GM12878 (cell line): ENCODE measurements at regions not wholly inside any gene's neighbourhood (a gene's known extent, or its start where the extent isn't known, plus 50 kb on each side); places are given as distances from the start of the nearest gene placed in this dataset.

Experiments used
- ATAC-seq: fragments of 200-7000 bp; cut with Tn5 transposase; 3 replicates; pipeline ENCODE4 v1.9.1; 2020; ENCODE audit warnings: mild to moderate bottlenecking, moderate library complexity
- BruUV-seq: library from RNA; stranded (reverse); fragments of 400-500 nt; replicated peaks from 2 replicates; lab custom pipeline; 2021; lab: Mats Ljungman, UMichigan
- CTCF ChIA-PET: fragments of 300-600 bp; sonication (Branson Sonifier 250); formaldehyde crosslinking; extraction: SDS; loops from one replicate; lab custom pipeline; 2021; ENCODE audit warnings: inconsistent platforms; lab: Yijun Ruan, JAX
- POLR2A ChIA-PET: fragments of 350-600 bp; formaldehyde crosslinking; extraction: SDS; loops from one replicate; lab custom pipeline; 2021; ENCODE audit warnings: inconsistent platforms; lab: Charles Lee
- RAD21 ChIA-PET: fragments of 300-600 bp; sonication (Branson Sonifier 250); formaldehyde crosslinking; loops from one replicate; lab custom pipeline; 2023; ENCODE audit warnings: antibody characterized with exemption; ENCODE audit not compliant: unreplicated experiment; lab: Charles Lee
- SMC1A ChIA-PET: fragments of 300-600 bp; sonication (Branson Sonifier 250); formaldehyde crosslinking; loops from one replicate; lab custom pipeline; 2023; ENCODE audit not compliant: unreplicated experiment, uncharacterized antibody; lab: Charles Lee
- DNase-seq: peaks from one replicate; pipeline ENCODE4 v3.0.0-alpha.2; 2011; ENCODE audit warnings: low read depth, low spot score
- FAIRE-seq: peaks from 3 replicates; lab custom pipeline; 2011; peaks lifted over from hg19 to GRCh38; lab: Jason Lieb, UNC
- H2AFZ ChIP-seq: 2 replicates; pipeline ENCODE4 v1.6.0; 2011; ENCODE audit warnings: low read depth, low read length, control low read depth; ENCODE audit not compliant: control insufficient read depth
- H3K27ac ChIP-seq: 2 replicates; pipeline ENCODE4 v1.5.1; 2011; ENCODE audit warnings: control low read depth; ENCODE audit not compliant: control insufficient read depth, insufficient read depth
- H3K27me3 ChIP-seq, 2 experiments: replicated peaks in 1 of 2; 2 replicates each; pipeline versions ENCODE4 v1.6.0 to v1.6.1; 2011; ENCODE audit warnings: low read length in 1 of 2; ENCODE audit not compliant: control insufficient read depth in 2 of 2, insufficient read depth in 2 of 2
- H3K36me3 ChIP-seq, 2 experiments: 2 replicates each; pipeline ENCODE4 v1.5.1; 2011; ENCODE audit warnings: low read length in 1 of 2; ENCODE audit not compliant: control insufficient read depth in 2 of 2, insufficient read depth in 2 of 2
- H3K4me1 ChIP-seq: 2 replicates; pipeline ENCODE4 v1.6.1; 2011; ENCODE audit warnings: mild to moderate bottlenecking, low read length, moderate library complexity, mixed read lengths; ENCODE audit not compliant: control insufficient read depth, insufficient read depth
- H3K4me2 ChIP-seq: 2 replicates; pipeline ENCODE4 v1.6.0; 2011; ENCODE audit warnings: control low read depth; ENCODE audit not compliant: control insufficient read depth, insufficient read depth
- H3K4me3 ChIP-seq: fragments of 200-600 bp; sonication (generic); 2 replicates; pipeline ENCODE4 v1.5.1; 2016
- H3K79me2 ChIP-seq: 2 replicates; pipeline ENCODE4 v1.6.0; 2011; ENCODE audit warnings: low read length; ENCODE audit not compliant: control insufficient read depth, insufficient read depth
- H3K9ac ChIP-seq: 2 replicates; pipeline ENCODE4 v1.8.0; 2011; ENCODE audit warnings: low read length, control low read depth, mixed read lengths; ENCODE audit not compliant: control insufficient read depth, insufficient read depth
- H3K9me3 ChIP-seq: replicated peaks from 3 replicates; pipeline ENCODE4 v1.5.1; 2011; ENCODE audit warnings: mild to moderate bottlenecking, low read length; ENCODE audit not compliant: control insufficient read depth, insufficient read depth
- H4K20me1 ChIP-seq: 2 replicates; pipeline ENCODE4 v1.6.0; 2011; ENCODE audit not compliant: control insufficient read depth, insufficient read depth
- GATAD2B ChIP-seq: fragments of 450-650 bp; conservative IDR thresholded peaks from 2 replicates; pipeline ENCODE4 v1.6.1; 2017; ENCODE audit warnings: low read depth, mild to moderate bottlenecking, moderate library complexity
- HCFC1 ChIP-seq: fragments of 150-350 bp; IDR thresholded peaks from 2 replicates; pipeline ENCODE4 v1.6.1; 2014; ENCODE audit warnings: low read length
- HDAC2 ChIP-seq: fragments of 200-600 bp; sonication (generic); IDR thresholded peaks from 2 replicates; pipeline ENCODE4 v1.6.1; 2017
- JUNB ChIP-seq: IDR thresholded peaks from 2 replicates; pipeline ENCODE4 v1.6.1; 2016; ENCODE audit warnings: antibody characterized with exemption, mild to moderate bottlenecking
- LARP7 ChIP-seq: fragments of 450-650 bp; IDR thresholded peaks from 2 replicates; pipeline ENCODE4 v1.6.1; 2017; ENCODE audit warnings: mild to moderate bottlenecking
- MXI1 ChIP-seq: fragments of 150-350 bp; IDR thresholded peaks from 2 replicates; pipeline ENCODE4 v1.6.1; 2011; ENCODE audit warnings: low read depth, mild to moderate bottlenecking, inconsistent platforms, low read length, improper control_type of control experiment
- NFIC ChIP-seq: IDR thresholded peaks from 2 replicates; pipeline ENCODE4 v1.6.1; 2012; ENCODE audit warnings: low read depth, mild to moderate bottlenecking, inconsistent platforms, low read length, moderate library complexity
- POLR2A ChIP-seq: IDR thresholded peaks from 2 replicates; pipeline ENCODE4 v1.6.1; 2011; ENCODE audit warnings: low read depth, mild to moderate bottlenecking, low read length
- WGBS: methylation state at CpG from one replicate; pipeline ENCODE4 v1.1.6; 2016; ENCODE audit warnings: low lambda C conversion rate; ENCODE audit not compliant: insufficient replicate concordance, insufficient coverage; ENCODE audit errors: missing lambda C conversion rate; 5-methylcytosine and 5-hydroxymethylcytosine counted together
- in situ Hi-C: fragments of 300-500 bp; cut with MboI; formaldehyde crosslinking; loops from 9 replicates; pipeline ENCODE4 v1.14.3; 2018; ENCODE audit warnings: mixed read lengths
- intact Hi-C: fragments of 100-400 bp; cut with micrococcal nuclease; formaldehyde crosslinking; loops from one replicate; pipeline ENCODE4 v1.14.2; 2022; ENCODE audit not compliant: unreplicated experiment
- TF ChIP-seq, protein P1 (sequence below): fragments of 450-650 bp; IDR thresholded peaks from 2 replicates; pipeline ENCODE4 v1.6.1; 2017; ENCODE audit warnings: mild to moderate bottlenecking, moderate library complexity
- TF ChIP-seq, protein P2 (sequence below): IDR thresholded peaks from 2 replicates; pipeline ENCODE4 v1.6.1; 2012; ENCODE audit warnings: improper control_type of control experiment, low read depth, low read length; ENCODE audit not compliant: insufficient replicate concordance
- TF ChIP-seq, protein P3 (sequence below): fragments of 450-650 bp; formaldehyde crosslinking; IDR thresholded peaks from 2 replicates; pipeline ENCODE4 v1.4.0; 2022; ENCODE audit warnings: mild to moderate bottlenecking, moderate library complexity

DNA sequence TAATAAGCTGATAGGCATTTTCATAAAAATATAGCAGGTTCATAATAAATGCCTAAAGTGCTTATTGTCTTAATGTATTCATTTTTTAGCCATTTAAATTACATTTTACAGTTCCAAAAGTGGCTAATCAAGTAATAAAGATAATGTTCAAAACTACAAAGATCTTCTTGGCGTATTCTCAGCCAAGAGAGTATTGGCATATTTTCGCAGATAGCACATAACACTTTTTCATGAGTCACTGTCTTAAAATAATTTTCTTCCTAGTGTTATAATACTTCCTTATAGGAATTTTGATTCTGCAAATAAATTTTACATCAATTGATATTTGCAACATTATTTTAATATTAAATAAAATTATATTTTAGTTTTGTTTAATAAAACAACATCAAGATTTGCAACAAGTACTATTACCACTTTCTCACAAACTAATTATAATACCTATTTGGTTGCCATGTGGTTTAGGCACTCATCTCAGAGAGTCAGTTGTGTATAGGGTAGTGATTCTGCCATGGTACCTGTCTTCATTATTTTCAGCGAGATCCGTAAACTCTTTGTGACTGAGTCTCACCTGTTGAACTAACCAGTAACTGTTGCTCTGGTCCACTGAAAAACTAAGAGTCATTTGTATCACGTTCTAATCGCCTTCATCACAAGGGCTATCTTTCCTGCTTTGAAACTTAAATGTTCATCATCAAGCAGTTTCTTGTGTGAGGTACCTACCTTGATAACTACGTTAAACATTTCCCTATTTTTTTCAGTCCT is 152.5 kb upstream of the AKR1E2 start (continued):
- TF ChIP-seq GATAD2B (no peak), JUNB (no peak), LARP7 (no peak), HDAC2 (no peak)

DNA sequence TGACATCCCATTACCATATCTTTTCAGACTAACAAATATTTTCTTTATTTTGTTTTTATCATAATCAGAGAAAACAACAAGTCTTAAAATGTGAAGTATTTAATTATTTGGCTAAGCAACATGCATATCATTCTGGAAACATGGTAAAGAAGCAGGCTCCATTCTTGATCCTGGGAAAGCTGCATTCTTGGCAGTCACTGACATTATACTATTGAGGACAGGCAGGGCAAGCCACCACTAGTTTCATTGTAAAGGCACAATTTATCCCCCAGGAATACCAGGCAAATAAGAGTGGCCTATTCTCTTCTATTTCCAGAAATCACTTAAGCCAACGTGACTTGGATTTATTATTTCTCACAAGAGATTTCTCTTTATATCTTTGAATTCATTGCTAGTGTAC is 153.8 kb upstream of the AKR1E2 start:
- H3K36me3 ChIP-seq, result no peaks in the 10 kb centered on the region
- 0% methylated on average over 1 of the region's 1 CpG for WGBS
- H2AFZ ChIP-seq, result no peak overlapping the region
- no peaks in the 10 kb centered on the region for H4K20me1 ChIP-seq
- CTCF ChIA-PET, result interaction anchor here (0.7 kb wide), 1 partner anchor 12 kb away, joined by 3 read pairs; no protein-coding TSS in a partner anchor
- no peak overlapping the region for H3K9ac ChIP-seq
- H3K79me2 ChIP-seq, result no peaks in the 10 kb centered on the region
- FAIRE-seq, result no peak
- H3K4me2 ChIP-seq, result no peak overlapping the region
- BruUV-seq, result no TSS peak
- H3K4me1 ChIP-seq, result no peaks in the 10 kb centered on the region
- intact Hi-C loops (no loop called here), in situ Hi-C loops (no loop called here)
- no peak for DNase-seq
- ATAC-seq, result no peak
- no peak overlapping the region for H3K4me3 ChIP-seq
- SMC1A ChIA-PET, result no interaction called here
- no peak for TF ChIP-seq POLR2A
- TF ChIP-seq, protein P1, sequence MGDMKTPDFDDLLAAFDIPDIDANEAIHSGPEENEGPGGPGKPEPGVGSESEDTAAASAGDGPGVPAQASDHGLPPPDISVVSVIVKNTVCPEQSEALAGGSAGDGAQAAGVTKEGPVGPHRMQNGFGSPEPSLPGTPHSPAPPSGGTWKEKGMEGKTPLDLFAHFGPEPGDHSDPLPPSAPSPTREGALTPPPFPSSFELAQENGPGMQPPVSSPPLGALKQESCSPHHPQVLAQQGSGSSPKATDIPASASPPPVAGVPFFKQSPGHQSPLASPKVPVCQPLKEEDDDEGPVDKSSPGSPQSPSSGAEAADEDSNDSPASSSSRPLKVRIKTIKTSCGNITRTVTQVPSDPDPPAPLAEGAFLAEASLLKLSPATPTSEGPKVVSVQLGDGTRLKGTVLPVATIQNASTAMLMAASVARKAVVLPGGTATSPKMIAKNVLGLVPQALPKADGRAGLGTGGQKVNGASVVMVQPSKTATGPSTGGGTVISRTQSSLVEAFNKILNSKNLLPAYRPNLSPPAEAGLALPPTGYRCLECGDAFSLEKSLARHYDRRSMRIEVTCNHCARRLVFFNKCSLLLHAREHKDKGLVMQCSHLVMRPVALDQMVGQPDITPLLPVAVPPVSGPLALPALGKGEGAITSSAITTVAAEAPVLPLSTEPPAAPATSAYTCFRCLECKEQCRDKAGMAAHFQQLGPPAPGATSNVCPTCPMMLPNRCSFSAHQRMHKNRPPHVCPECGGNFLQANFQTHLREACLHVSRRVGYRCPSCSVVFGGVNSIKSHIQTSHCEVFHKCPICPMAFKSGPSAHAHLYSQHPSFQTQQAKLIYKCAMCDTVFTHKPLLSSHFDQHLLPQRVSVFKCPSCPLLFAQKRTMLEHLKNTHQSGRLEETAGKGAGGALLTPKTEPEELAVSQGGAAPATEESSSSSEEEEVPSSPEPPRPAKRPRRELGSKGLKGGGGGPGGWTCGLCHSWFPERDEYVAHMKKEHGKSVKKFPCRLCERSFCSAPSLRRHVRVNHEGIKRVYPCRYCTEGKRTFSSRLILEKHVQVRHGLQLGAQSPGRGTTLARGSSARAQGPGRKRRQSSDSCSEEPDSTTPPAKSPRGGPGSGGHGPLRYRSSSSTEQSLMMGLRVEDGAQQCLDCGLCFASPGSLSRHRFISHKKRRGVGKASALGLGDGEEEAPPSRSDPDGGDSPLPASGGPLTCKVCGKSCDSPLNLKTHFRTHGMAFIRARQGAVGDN, result no peak
- no peak for TF ChIP-seq HCFC1
- TF ChIP-seq, protein P2, sequence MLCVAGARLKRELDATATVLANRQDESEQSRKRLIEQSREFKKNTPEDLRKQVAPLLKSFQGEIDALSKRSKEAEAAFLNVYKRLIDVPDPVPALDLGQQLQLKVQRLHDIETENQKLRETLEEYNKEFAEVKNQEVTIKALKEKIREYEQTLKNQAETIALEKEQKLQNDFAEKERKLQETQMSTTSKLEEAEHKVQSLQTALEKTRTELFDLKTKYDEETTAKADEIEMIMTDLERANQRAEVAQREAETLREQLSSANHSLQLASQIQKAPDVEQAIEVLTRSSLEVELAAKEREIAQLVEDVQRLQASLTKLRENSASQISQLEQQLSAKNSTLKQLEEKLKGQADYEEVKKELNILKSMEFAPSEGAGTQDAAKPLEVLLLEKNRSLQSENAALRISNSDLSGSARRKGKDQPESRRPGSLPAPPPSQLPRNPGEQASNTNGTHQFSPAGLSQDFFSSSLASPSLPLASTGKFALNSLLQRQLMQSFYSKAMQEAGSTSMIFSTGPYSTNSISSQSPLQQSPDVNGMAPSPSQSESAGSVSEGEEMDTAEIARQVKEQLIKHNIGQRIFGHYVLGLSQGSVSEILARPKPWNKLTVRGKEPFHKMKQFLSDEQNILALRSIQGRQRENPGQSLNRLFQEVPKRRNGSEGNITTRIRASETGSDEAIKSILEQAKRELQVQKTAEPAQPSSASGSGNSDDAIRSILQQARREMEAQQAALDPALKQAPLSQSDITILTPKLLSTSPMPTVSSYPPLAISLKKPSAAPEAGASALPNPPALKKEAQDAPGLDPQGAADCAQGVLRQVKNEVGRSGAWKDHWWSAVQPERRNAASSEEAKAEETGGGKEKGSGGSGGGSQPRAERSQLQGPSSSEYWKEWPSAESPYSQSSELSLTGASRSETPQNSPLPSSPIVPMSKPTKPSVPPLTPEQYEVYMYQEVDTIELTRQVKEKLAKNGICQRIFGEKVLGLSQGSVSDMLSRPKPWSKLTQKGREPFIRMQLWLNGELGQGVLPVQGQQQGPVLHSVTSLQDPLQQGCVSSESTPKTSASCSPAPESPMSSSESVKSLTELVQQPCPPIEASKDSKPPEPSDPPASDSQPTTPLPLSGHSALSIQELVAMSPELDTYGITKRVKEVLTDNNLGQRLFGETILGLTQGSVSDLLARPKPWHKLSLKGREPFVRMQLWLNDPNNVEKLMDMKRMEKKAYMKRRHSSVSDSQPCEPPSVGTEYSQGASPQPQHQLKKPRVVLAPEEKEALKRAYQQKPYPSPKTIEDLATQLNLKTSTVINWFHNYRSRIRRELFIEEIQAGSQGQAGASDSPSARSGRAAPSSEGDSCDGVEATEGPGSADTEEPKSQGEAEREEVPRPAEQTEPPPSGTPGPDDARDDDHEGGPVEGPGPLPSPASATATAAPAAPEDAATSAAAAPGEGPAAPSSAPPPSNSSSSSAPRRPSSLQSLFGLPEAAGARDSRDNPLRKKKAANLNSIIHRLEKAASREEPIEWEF, result no peak
- no peak for TF ChIP-seq MXI1
- TF ChIP-seq, protein P3, sequence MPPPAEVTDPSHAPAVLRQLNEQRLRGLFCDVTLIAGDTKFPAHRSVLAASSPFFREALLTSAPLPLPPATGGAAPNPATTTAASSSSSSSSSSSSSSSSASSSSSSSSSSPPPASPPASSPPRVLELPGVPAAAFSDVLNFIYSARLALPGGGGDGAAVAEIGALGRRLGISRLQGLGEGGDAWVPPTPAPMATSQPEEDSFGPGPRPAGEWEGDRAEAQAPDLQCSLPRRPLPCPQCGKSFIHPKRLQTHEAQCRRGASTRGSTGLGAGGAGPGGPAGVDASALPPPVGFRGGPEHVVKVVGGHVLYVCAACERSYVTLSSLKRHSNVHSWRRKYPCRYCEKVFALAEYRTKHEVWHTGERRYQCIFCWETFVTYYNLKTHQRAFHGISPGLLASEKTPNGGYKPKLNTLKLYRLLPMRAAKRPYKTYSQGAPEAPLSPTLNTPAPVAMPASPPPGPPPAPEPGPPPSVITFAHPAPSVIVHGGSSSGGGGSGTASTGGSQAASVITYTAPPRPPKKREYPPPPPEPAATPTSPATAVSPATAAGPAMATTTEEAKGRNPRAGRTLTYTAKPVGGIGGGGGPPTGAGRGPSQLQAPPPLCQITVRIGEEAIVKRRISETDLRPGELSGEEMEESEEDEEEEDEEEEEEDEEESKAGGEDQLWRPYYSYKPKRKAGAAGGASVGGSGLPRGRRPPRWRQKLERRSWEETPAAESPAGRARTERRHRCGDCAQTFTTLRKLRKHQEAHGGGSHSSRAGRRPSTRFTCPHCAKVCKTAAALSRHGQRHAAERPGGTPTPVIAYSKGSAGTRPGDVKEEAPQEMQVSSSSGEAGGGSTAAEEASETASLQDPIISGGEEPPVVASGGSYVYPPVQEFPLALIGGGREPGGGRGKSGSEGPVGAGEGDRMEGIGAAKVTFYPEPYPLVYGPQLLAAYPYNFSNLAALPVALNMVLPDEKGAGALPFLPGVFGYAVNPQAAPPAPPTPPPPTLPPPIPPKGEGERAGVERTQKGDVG (CRISPR knock-in tag), result no peak
- no peak for TF ChIP-seq NFIC
- TF ChIP-seq LARP7, result no peak
- RAD21 ChIA-PET, result no interaction called here
- no peaks in the 10 kb centered on the region for H3K9me3 ChIP-seq
- no peaks in the 10 kb centered on the region for H3K27me3 ChIP-seq
- no peak overlapping the region for H3K27ac ChIP-seq
- POLR2A ChIA-PET, result no interaction called here
